ENCODE measurements at regions not wholly inside any gene's neighbourhood (a gene's known extent, or its start where the extent isn't known, plus 50 kb on each side); places are given as distances from the start of the nearest gene placed in this dataset.
A peak's percentile ranks its signal among the peaks of the same experiment; 100 is the strongest.

DNA sequence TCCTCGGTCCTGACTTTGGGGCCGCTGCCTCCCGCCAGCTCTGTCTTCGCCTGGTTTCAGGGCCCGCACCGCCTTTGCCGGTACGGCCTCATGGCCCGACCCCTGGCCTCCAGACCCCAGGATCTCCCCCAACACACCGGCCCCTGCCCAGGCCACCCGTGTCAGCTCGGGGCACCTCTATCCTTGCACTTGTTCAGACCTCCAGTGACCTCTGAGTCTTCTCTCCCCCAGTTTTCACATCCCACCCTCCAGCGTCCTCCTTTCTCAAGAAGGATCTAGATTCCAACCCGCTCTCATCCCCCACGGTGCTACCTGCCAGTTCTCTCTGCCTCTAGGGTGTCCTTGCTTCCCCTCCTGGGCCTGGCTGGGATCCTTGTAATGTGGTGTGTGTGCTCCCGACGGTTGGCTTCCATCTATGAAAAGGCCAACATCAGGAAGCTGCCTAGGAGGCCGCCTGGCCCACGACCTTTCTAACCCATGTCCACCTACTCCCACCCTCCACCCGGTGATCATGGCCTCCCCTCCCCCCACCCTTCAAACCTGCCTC lies 61.1 kb downstream of the SPATA31C2 start:
- H3K4me1 Mint-ChIP-seq (ENCODE audit: low read depth), result peaks cover 12% of the 10 kb centered on the region
- H3K27me3 Mint-ChIP-seq, result peaks cover 34% of the 10 kb centered on the region
- H3K9me3 Mint-ChIP-seq (ENCODE audit: low read depth), result no peaks in the 10 kb centered on the region
- H3K27ac Mint-ChIP-seq, result no peak overlapping the region
- H3K36me3 Mint-ChIP-seq, result no peaks in the 10 kb centered on the region
- H3K4me3 Mint-ChIP-seq, result peak overlapping the region; percentile 88

DNA sequence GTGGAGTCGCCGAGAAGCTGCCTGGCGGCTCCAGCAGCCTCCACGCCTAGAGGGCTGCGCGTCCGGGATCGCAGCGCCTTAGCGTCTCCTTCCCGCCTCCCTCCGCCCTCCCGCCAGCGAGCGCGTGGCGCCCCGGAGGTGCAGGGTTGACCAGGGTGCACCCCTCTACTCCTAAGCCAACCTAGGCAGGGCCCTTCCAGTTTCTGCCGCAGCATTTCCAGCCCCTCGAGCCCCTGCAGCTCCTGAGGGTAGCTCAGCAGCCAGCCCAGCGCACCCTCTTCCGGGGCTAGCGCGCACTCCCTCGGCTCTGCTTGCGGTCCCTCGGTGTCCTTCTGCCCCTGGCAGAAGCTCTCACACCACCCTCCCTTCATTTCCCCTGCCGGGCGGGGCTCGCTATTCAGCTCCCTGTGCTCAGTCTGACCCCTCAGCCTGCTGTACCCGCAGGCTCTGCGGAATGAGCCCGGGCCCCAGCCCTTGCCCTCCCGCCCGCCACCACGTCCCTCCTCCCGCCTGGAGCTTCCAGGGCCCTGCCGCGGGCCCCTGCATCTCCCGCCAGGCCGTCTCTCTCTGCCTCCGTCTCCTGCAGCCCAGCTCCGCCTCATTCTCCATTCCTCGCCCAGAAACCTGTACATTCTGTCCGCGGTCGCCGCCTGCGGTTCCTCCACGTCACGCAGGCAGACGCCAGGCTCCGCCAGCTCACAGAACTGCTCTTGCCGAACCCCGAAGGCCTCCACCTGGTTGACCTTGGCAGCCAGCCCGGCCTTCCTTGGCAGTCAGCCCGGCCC lies 61.8 kb downstream of the SPATA31C2 start:
- Mint-ChIP-seq H3K27me3 (peaks cover 37% of the 10 kb centered on the region), H3K4me1 (ENCODE audit: low read depth) (peaks cover 12% of the 10 kb centered on the region), H3K27ac (no peak overlapping the region), H3K9me3 (ENCODE audit: low read depth) (no peaks in the 10 kb centered on the region), H3K4me3 (peak overlapping the region; percentile 88), H3K36me3 (no peaks in the 10 kb centered on the region)

- Mint-ChIP-seq H3K4me3 (peak overlapping the region; percentile 88), H3K27me3 (peaks cover 41% of the 10 kb centered on the region), H3K27ac (no peak overlapping the region), H3K9me3 (ENCODE audit: low read depth) (no peaks in the 10 kb centered on the region), H3K4me1 (ENCODE audit: low read depth) (peaks cover 12% of the 10 kb centered on the region), H3K36me3 (no peaks in the 10 kb centered on the region)
Measured at GRCh38 chr9:88075966-88076285, 62.3 kb downstream of the SPATA31C2 start.

GRCh38 chr9:88075506-88075905 lies 62.8 kb downstream of the SPATA31C2 start:
- Mint-ChIP-seq H3K27me3 (peaks cover 42% of the 10 kb centered on the region), H3K36me3 (no peaks in the 10 kb centered on the region), H3K9me3 (ENCODE audit: low read depth) (no peaks in the 10 kb centered on the region), H3K27ac (no peak overlapping the region), H3K4me1 (ENCODE audit: low read depth) (peaks cover 12% of the 10 kb centered on the region), H3K4me3 (peak overlapping the region; percentile 88)

- Mint-ChIP-seq H3K27me3 (peaks cover 41% of the 10 kb centered on the region), H3K4me1 (ENCODE audit: low read depth) (peaks cover 12% of the 10 kb centered on the region), H3K4me3 (no peak overlapping the region), H3K36me3 (no peaks in the 10 kb centered on the region), H3K27ac (no peak overlapping the region), H3K9me3 (ENCODE audit: low read depth) (no peaks in the 10 kb centered on the region)
Measured at GRCh38 chr9:88074931-88075330, 63.3 kb downstream of the SPATA31C2 start.

GRCh38 chr9:88072831-88073375 lies 65.4 kb downstream of the SPATA31C2 start:
- Mint-ChIP-seq H3K4me3 (no peak overlapping the region), H3K27me3 (peaks cover 42% of the 10 kb centered on the region), H3K9me3 (ENCODE audit: low read depth) (no peaks in the 10 kb centered on the region), H3K27ac (no peak overlapping the region), H3K4me1 (ENCODE audit: low read depth) (peaks cover 12% of the 10 kb centered on the region), H3K36me3 (no peaks in the 10 kb centered on the region)

DNA sequence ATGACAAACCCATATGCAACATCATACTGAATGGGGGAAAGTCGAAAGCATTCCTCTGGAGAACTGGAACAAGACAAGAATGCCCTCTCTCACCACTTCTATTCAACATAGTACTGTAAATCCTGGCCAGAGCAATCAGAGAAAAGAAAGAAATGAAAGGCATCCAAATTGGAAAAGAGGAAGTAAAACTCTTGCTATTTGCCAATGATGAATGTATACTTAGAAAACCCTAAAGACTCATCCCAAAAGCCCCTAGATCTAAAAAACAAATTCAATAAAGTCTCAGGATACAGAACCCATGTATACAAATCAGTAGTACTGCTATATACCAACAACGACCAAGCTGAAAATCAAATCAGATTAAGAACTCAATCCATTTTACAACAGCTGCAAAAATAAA lies 66.9 kb downstream of the SPATA31C2 start:
- Mint-ChIP-seq H3K36me3 (no peaks in the 10 kb centered on the region), H3K9me3 (ENCODE audit: low read depth) (no peaks in the 10 kb centered on the region), H3K4me1 (ENCODE audit: low read depth) (peaks cover 8% of the 10 kb centered on the region), H3K4me3 (no peak overlapping the region), H3K27ac (no peak overlapping the region), H3K27me3 (peaks cover 36% of the 10 kb centered on the region)

- no peaks in the 10 kb centered on the region for H3K4me1 Mint-ChIP-seq (ENCODE audit: low read depth)
- H3K36me3 Mint-ChIP-seq, result no peaks in the 10 kb centered on the region
- H3K4me3 Mint-ChIP-seq, result no peak overlapping the region
- H3K27me3 Mint-ChIP-seq, result peaks cover 5% of the 10 kb centered on the region
- H3K9me3 Mint-ChIP-seq (ENCODE audit: low read depth), result no peaks in the 10 kb centered on the region
- no peak overlapping the region for H3K27ac Mint-ChIP-seq
Measured at GRCh38 chr9:88065619-88066018, 72.7 kb downstream of the SPATA31C2 start.

GRCh38 chr9:88064554-88064953 lies 73.7 kb downstream of the SPATA31C2 start:
- Mint-ChIP-seq H3K4me3 (no peak overlapping the region), H3K36me3 (no peaks in the 10 kb centered on the region), H3K9me3 (ENCODE audit: low read depth) (no peaks in the 10 kb centered on the region)

GRCh38 chr9:88060746-88061145 lies 77.5 kb downstream of the SPATA31C2 start:
- H3K9me3 Mint-ChIP-seq (ENCODE audit: low read depth), result no peaks in the 10 kb centered on the region
- no peak overlapping the region for H3K27ac Mint-ChIP-seq
- no peaks in the 10 kb centered on the region for H3K36me3 Mint-ChIP-seq

More at GRCh38 chr9:88064554-88064953, 73.7 kb downstream of the SPATA31C2 start:
- no peak overlapping the region for H3K27ac Mint-ChIP-seq
- H3K4me1 Mint-ChIP-seq (ENCODE audit: low read depth), result no peaks in the 10 kb centered on the region
- peaks cover 3% of the 10 kb centered on the region for H3K27me3 Mint-ChIP-seq

DNA sequence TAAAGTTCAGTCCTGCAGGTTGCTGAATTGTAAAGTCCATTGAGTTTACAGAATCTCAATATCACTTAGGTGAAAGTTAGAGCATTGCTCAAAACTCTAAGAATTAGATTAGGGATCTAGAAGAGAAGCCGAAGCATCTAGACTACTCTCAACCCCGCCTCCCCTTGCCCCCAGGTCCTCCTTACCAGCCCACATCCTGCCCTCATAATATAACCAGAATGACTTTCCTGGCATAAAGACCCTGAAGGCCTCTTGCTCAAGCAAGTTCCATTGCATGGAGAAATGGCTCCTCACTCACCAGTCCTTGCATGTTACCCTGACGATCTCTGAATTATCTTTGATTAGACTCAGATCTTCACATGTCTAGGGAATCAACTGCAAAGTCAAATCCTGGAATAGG lies 78.8 kb downstream of the SPATA31C2 start:
- Mint-ChIP-seq H3K36me3 (no peaks in the 10 kb centered on the region), H3K27me3 (peaks cover 1% of the 10 kb centered on the region), H3K4me1 (ENCODE audit: low read depth) (no peaks in the 10 kb centered on the region), H3K4me3 (no peak overlapping the region), H3K9me3 (ENCODE audit: low read depth) (no peaks in the 10 kb centered on the region), H3K27ac (no peak overlapping the region)

More at GRCh38 chr9:88060746-88061145, 77.5 kb downstream of the SPATA31C2 start:
- peaks cover 1% of the 10 kb centered on the region for H3K27me3 Mint-ChIP-seq
- H3K4me3 Mint-ChIP-seq, result no peak overlapping the region
- H3K4me1 Mint-ChIP-seq (ENCODE audit: low read depth), result no peaks in the 10 kb centered on the region

DNA sequence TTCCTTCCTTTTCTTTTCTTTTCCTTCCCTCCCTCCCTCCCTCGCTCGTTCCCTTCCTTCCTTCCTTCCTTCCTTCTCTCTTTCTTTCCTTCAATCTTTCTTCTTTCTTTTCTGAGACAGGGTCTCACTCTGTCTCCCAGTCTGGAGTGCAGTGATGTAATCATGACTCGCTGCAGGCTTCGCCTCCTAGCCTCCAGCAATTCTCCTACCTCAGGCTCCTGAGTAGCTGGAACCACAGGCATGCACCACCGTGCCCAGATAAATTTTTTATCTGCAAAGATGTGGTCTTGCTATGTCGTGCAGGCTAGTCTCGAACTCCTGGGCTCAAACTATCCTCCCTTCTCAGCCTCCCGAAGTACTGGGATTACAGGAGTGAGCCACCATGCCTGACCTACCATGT lies 81.4 kb downstream of the SPATA31C2 start:
- Mint-ChIP-seq H3K27me3 (peaks cover 1% of the 10 kb centered on the region), H3K4me1 (ENCODE audit: low read depth) (no peaks in the 10 kb centered on the region), H3K36me3 (no peaks in the 10 kb centered on the region), H3K9me3 (ENCODE audit: low read depth) (no peaks in the 10 kb centered on the region), H3K4me3 (no peak overlapping the region), H3K27ac (no peak overlapping the region)

GRCh38 chr9:88053856-88054501 lies 79.6 kb upstream of the CDK20 start:
- Mint-ChIP-seq H3K27ac (no peak overlapping the region), H3K9me3 (ENCODE audit: low read depth) (no peaks in the 10 kb centered on the region), H3K4me1 (ENCODE audit: low read depth) (no peaks in the 10 kb centered on the region), H3K4me3 (no peak overlapping the region), H3K27me3 (peaks cover 1% of the 10 kb centered on the region), H3K36me3 (no peaks in the 10 kb centered on the region)

DNA sequence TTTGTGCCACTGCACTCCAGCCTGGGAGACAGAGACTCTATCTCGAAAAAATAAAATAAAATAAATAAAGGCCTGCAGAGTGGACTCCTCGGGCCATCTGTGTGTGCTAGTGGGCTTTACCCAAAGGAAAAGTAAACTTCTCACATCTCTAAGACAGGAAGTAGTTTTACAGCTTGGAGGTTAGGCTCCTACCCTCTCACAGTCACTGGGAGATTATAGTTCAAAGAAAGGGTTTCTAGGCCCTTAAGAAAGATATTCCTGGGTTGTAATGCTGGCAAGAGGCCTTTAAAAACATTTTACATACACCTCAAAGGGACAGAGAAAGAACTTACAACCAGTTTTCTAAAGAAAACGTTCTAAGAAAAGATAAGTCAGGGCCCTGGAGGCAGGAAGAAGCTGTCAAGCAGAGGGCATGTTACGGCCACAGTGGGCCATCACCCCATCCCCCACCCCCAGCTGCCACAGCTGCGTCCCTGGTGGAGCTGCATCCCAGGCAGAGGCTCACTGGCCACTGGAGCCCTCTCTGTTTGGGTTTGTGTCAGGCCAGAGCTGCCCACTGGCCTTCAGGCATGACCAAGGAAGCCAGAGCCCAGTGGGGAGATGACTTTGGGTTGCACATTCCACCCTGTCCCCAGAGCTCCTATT lies 78.1 kb upstream of the CDK20 start:
- no peaks in the 10 kb centered on the region for H3K9me3 Mint-ChIP-seq (ENCODE audit: low read depth)
- no peaks in the 10 kb centered on the region for H3K4me1 Mint-ChIP-seq (ENCODE audit: low read depth)
- no peak overlapping the region for H3K27ac Mint-ChIP-seq
- peaks cover 3% of the 10 kb centered on the region for H3K27me3 Mint-ChIP-seq
- H3K4me3 Mint-ChIP-seq, result no peak overlapping the region
- H3K36me3 Mint-ChIP-seq, result no peaks in the 10 kb centered on the region

DNA sequence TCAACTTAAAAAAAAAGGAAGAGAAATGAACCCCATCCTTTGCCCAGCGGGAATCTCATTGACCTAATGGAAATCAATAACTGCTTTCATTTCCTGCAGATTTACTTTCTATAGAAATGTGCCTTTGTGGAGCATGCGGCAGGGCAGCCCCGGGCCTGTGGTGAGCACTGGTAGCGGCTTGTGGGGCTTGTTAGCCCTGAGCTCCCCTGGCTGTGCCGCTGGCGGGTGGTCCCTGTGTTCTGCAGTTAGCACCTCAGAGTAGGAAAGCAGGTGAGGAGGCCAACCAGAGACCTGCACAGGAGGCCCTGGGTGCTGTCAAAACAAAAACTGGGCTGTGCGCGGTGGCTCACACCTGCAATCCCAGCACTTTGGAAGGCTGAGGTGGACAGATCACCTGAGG lies 76.8 kb upstream of the CDK20 start:
- H3K9me3 Mint-ChIP-seq (ENCODE audit: low read depth), result peaks cover 2% of the 10 kb centered on the region
- no peaks in the 10 kb centered on the region for H3K4me1 Mint-ChIP-seq (ENCODE audit: low read depth)
- H3K4me3 Mint-ChIP-seq, result no peak overlapping the region
- no peaks in the 10 kb centered on the region for H3K36me3 Mint-ChIP-seq
- peaks cover 3% of the 10 kb centered on the region for H3K27me3 Mint-ChIP-seq
- H3K27ac Mint-ChIP-seq, result no peak overlapping the region
